IMR-90 (cell line): ENCODE measurements at regions not wholly inside any gene's neighbourhood (a gene's known extent, or its start where the extent isn't known, plus 50 kb on each side); places are given as distances from the start of the nearest gene placed in this dataset.

Experiments used
- ATAC-seq: fragments of 200-7000 bp; cut with Tn5 transposase; 2 replicates; pipeline ENCODE4 v1.9.1; 2020; ENCODE audit warnings: low read depth, mild to moderate bottlenecking, moderate library complexity
- BruUV-seq: library from RNA; stranded (reverse); fragments of 400-500 nt; replicated peaks from 2 replicates; lab custom pipeline; 2021; lab: Mats Ljungman, UMichigan
- CTCF ChIA-PET: fragments of 300-600 bp; formaldehyde crosslinking; extraction: SDS; loops from one replicate; lab custom pipeline; 2021; ENCODE audit warnings: antibody characterized with exemption; lab: Yijun Ruan, JAX
- POLR2A ChIA-PET: fragments of 300-600 bp; sonication (Branson Sonifier 250); formaldehyde crosslinking; loops from one replicate; lab custom pipeline; 2022; ENCODE audit warnings: antibody characterized with exemption; ENCODE audit not compliant: unreplicated experiment; lab: Charles Lee
- DNase-seq: peaks from one replicate; pipeline ENCODE4 v3.0.0; 2013
- H2AFZ ChIP-seq: replicated peaks from 2 replicates; pipeline ENCODE3; 2013; ENCODE audit warnings: low read length, mild to moderate bottlenecking; ENCODE audit not compliant: poor library complexity
- H2AK5ac ChIP-seq: 2 replicates; pipeline ENCODE4 v1.6.1; 2013; ENCODE audit warnings: low read depth, low read length, inconsistent platforms
- H2AK9ac ChIP-seq: replicated peaks from 2 replicates; pipeline ENCODE3; 2013; ENCODE audit warnings: mild to moderate bottlenecking, low read depth, low read length, moderate library complexity; ENCODE audit not compliant: poor library complexity
- H2BK120ac ChIP-seq: 2 replicates; pipeline ENCODE4 v1.6.1; 2013; ENCODE audit warnings: low read depth, low read length, inconsistent platforms
- H2BK15ac ChIP-seq: 3 replicates; pipeline ENCODE4 v1.6.1; 2013; ENCODE audit warnings: low read depth, low read length, inconsistent platforms
- H2BK20ac ChIP-seq: 2 replicates; pipeline ENCODE4 v1.6.1; 2013; ENCODE audit warnings: low read depth, mild to moderate bottlenecking, inconsistent platforms, low read length, moderate library complexity
- H2BK5ac ChIP-seq: 2 replicates; pipeline ENCODE4 v1.6.1; 2013; ENCODE audit warnings: mild to moderate bottlenecking, low read depth, low read length, inconsistent platforms; ENCODE audit not compliant: poor library complexity, severe bottlenecking
- H3K14ac ChIP-seq: replicated peaks from 2 replicates; pipeline ENCODE4 v1.6.1; 2013; ENCODE audit warnings: low read depth, low read length, inconsistent platforms
- H3K18ac ChIP-seq: 2 replicates; pipeline ENCODE4 v1.6.1; 2013; ENCODE audit warnings: low read depth, low read length, control low read depth
- H3K23ac ChIP-seq: 2 replicates; pipeline ENCODE4 v1.6.1; 2013; ENCODE audit warnings: low read depth, low read length, inconsistent platforms
- H3K27ac ChIP-seq: 2 replicates; pipeline ENCODE4 v1.5.1; 2013; ENCODE audit warnings: mild to moderate bottlenecking, control low read depth, low read length; ENCODE audit not compliant: insufficient read depth
- H3K27me3 ChIP-seq: 2 replicates; pipeline ENCODE4 v1.6.1; 2013; ENCODE audit warnings: low read length; ENCODE audit not compliant: control insufficient read depth, insufficient read depth
- H3K36me3 ChIP-seq: 2 replicates; pipeline ENCODE4 v1.6.1; 2013; ENCODE audit warnings: low read length, mixed read lengths; ENCODE audit not compliant: control insufficient read depth, insufficient read depth
- H3K4ac ChIP-seq: 2 replicates; pipeline ENCODE4 v1.6.1; 2013; ENCODE audit warnings: low read depth, low read length, inconsistent platforms
- H3K4me1 ChIP-seq: 2 replicates; pipeline ENCODE4 v1.6.1; 2013; ENCODE audit warnings: low read length, mixed read lengths; ENCODE audit not compliant: control insufficient read depth, insufficient read depth
- H3K4me2 ChIP-seq: 2 replicates; pipeline ENCODE4 v1.6.1; 2013; ENCODE audit warnings: low read depth, mild to moderate bottlenecking, control low read depth, low read length, moderate library complexity
- H3K4me3 ChIP-seq: 2 replicates; pipeline ENCODE4 v1.5.1; 2013; ENCODE audit warnings: low read depth, mild to moderate bottlenecking, control low read depth, low read length, moderate library complexity; ENCODE audit not compliant: insufficient read depth
- H3K56ac ChIP-seq: 2 replicates; pipeline ENCODE4 v1.6.1; 2013; ENCODE audit warnings: low read length, inconsistent platforms; ENCODE audit not compliant: insufficient read depth; ENCODE audit errors: extremely low read depth
- H3K79me1 ChIP-seq, 2 experiments: 2 replicates each; pipeline ENCODE4 v1.6.1; 2013; ENCODE audit warnings: low read length in 2 of 2, inconsistent platforms in 1 of 2, low read depth in 1 of 2
- H3K9ac ChIP-seq: 2 replicates; pipeline ENCODE4 v1.6.1; 2013; ENCODE audit warnings: low read depth, low read length, control low read depth
- H3K9me1 ChIP-seq: 2 replicates; pipeline ENCODE4 v1.6.1; 2013; ENCODE audit warnings: low read length, inconsistent platforms; ENCODE audit not compliant: insufficient read depth
- H3K9me3 ChIP-seq: 2 replicates; pipeline ENCODE4 v1.6.1; 2013; ENCODE audit warnings: low read length; ENCODE audit not compliant: control insufficient read depth, insufficient read depth
- H4K20me1 ChIP-seq: 2 replicates; pipeline ENCODE4 v1.6.1; 2013; ENCODE audit warnings: low read length, inconsistent platforms; ENCODE audit not compliant: insufficient read depth
- H4K5ac ChIP-seq: 2 replicates; pipeline ENCODE4 v1.6.1; 2013; ENCODE audit warnings: mild to moderate bottlenecking, low read depth, low read length, control low read depth
- H4K8ac ChIP-seq, 2 experiments: 2 replicates each; pipeline ENCODE4 v1.6.1; 2013; ENCODE audit warnings: low read depth in 2 of 2, low read length in 2 of 2, control low read depth in 1 of 2, inconsistent platforms in 1 of 2
- H4K91ac ChIP-seq: 2 replicates; pipeline ENCODE4 v1.6.1; 2013; ENCODE audit warnings: low read depth, low read length, inconsistent platforms; ENCODE audit not compliant: insufficient read depth
- CTCF ChIP-seq: conservative IDR thresholded peaks from 2 replicates; pipeline ENCODE4 v1.5.1; 2012; ENCODE audit warnings: mild to moderate bottlenecking, low read depth, low read length, improper control_type of control experiment
- ELK1 ChIP-seq: fragments of 150-350 bp; IDR thresholded peaks from 2 replicates; pipeline ENCODE4 v1.6.1; 2016; ENCODE audit warnings: low read depth, mild to moderate bottlenecking, low read length, moderate library complexity, borderline replicate concordance
- RAD21 ChIP-seq: IDR thresholded peaks from 2 replicates; pipeline ENCODE4 v1.6.1; 2012; ENCODE audit warnings: low read length, improper control_type of control experiment
- WGBS, 2 experiments: methylation state at CpG; one replicate each; pipeline versions ENCODE4 v1.1.5 to v1.1.7; 2013; ENCODE audit warnings: missing lambda C conversion rate in 2 of 2; ENCODE audit not compliant: insufficient read length in 1 of 2; ENCODE audit errors: extremely low coverage in 2 of 2; 5-methylcytosine and 5-hydroxymethylcytosine counted together
- dilution Hi-C: fragments of 300-500 bp; cut with HindIII; formaldehyde crosslinking; loops from one replicate; pipeline ENCODE4 v1.14.3; 2018; ENCODE audit warnings: low sequenced_read_pairs; ENCODE audit not compliant: unreplicated experiment
- in situ Hi-C: fragments of 300-500 bp; cut with MboI; formaldehyde crosslinking; loops from 3 replicates; pipeline ENCODE4 v1.14.3; 2019; ENCODE audit warnings: low sequenced_read_pairs, inconsistent platforms, mixed read lengths
- intact Hi-C: fragments of 100-400 bp; cut with micrococcal nuclease; formaldehyde crosslinking; loops from 2 replicates; pipeline ENCODE4 v1.10.0; 2022

GRCh38 chr9:79408200-79408599 is 163.6 kb upstream of the TLE4 start:
- in situ Hi-C loops: no loop called here
- Histone ChIP-seq H2BK20ac (peak overlapping the region; percentile 15; the same call in 1 of the 2 replicates), H3K4me2 (no peak overlapping the region), H4K5ac (no peak overlapping the region; the same call in 1 of the 2 replicates), H3K18ac (no peak overlapping the region), H3K4ac (no peak overlapping the region), H2BK15ac (no peak overlapping the region), H4K20me1 (no peaks in the 10 kb centered on the region), H3K9ac (no peak overlapping the region), H3K14ac (0 out of 2 replicates have a peak overlapping the region, but pooled peaks have one; percentile 35), H2AFZ (no peak overlapping the region), H2AK5ac (no peak overlapping the region), H2AK9ac (no peak overlapping the region), H3K4me3 (no peak overlapping the region), H3K79me1 (no peaks in the 10 kb centered on the region), H3K9me3 (no peaks in the 10 kb centered on the region), H3K4me1 (no peaks in the 10 kb centered on the region), H2BK5ac (no peak overlapping the region), H3K9me1 (no peaks in the 10 kb centered on the region), H3K27ac (no peak overlapping the region), H2BK120ac (no peak overlapping the region), H4K8ac (no peak overlapping the region), H3K36me3 (no peaks in the 10 kb centered on the region), H3K23ac (no peak overlapping the region), H3K56ac (no peak overlapping the region), H3K27me3 (no peaks in the 10 kb centered on the region; the same call in 1 of the 2 replicates), H4K91ac (no peak overlapping the region)
- no TSS peak for BruUV-seq
- dilution Hi-C loops: no loop called here
- WGBS, 2 experiments: no CpG with 5 or more reads among the region's 1 CpG
- no peak for ATAC-seq
- peak; percentile 8 for DNase-seq
- intact Hi-C loops: no loop called here
- TF ChIP-seq RAD21 (peak; percentile 44), CTCF (peak; percentile 20; the same call in 1 of the 2 replicates), ELK1 (no peak)
- POLR2A ChIA-PET: no interaction called here
- CTCF ChIA-PET: interaction anchor here (0.5 kb wide), 1 partner anchor 407 kb away, joined by 4 read pairs; no protein-coding TSS in a partner anchor
